ENCODE measurements at regions not wholly inside any gene's neighbourhood (a gene's known extent, or its start where the extent isn't known, plus 50 kb on each side); places are given as distances from the start of the nearest gene placed in this dataset.
"Not testable (repeated sequence)": the region's sequence is repeated elsewhere in the genome, so short reads cannot be mapped to it uniquely, and the experiment has no call there.

- no peak for DNase-seq
Measured at GRCh38 chr1:61579802-61580201, 145.1 kb downstream of the TM2D1 start.

- no peak for DNase-seq
Measured at GRCh38 chr1:61572046-61572445, 152.9 kb downstream of the TM2D1 start.

- DNase-seq, result no peak
Measured at GRCh38 chr1:61570191-61570590, 154.8 kb downstream of the TM2D1 start.

GRCh38 chr1:61569303-61569621 lies 155.7 kb downstream of the TM2D1 start:
- DNase-seq, result no peak

GRCh38 chr1:61568460-61569302 lies 156.3 kb downstream of the TM2D1 start:
- DNase-seq, result no peak

- no peak for DNase-seq
Measured at GRCh38 chr1:61566177-61566576, 158.8 kb downstream of the TM2D1 start.

- no peak for DNase-seq
Measured at GRCh38 chr1:61563611-61564010, 161.3 kb downstream of the TM2D1 start.

- no peak for DNase-seq
Measured at GRCh38 chr1:61561666-61562065, 163.3 kb downstream of the TM2D1 start.

- DNase-seq, result no peak
Measured at GRCh38 chr1:61560385-61560784, 164.6 kb downstream of the TM2D1 start.

- DNase-seq, result no peak
Measured at GRCh38 chr1:61556631-61557030, 168.3 kb downstream of the TM2D1 start.

- no peak for DNase-seq
Measured at GRCh38 chr1:61552630-61553305, 172.2 kb downstream of the TM2D1 start.

GRCh38 chr1:61547302-61547701 lies 177.6 kb downstream of the TM2D1 start:
- not testable (repeated sequence) for DNase-seq

GRCh38 chr1:61544870-61545269 lies 180.1 kb downstream of the TM2D1 start:
- not testable (repeated sequence) for DNase-seq

GRCh38 chr1:61543498-61543897 lies 181.4 kb downstream of the TM2D1 start:
- not testable (repeated sequence) for DNase-seq

- no peak for DNase-seq
Measured at GRCh38 chr1:61539720-61540462, 185.1 kb downstream of the TM2D1 start.

GRCh38 chr1:61538228-61538627 lies 186.7 kb downstream of the TM2D1 start:
- no peak for DNase-seq

- DNase-seq, result no peak
Measured at GRCh38 chr1:61536174-61537108, 188.5 kb downstream of the TM2D1 start.

GRCh38 chr1:61534847-61535246 lies 190.1 kb downstream of the TM2D1 start:
- DNase-seq, result no peak

- DNase-seq, result no peak
Measured at GRCh38 chr1:61533546-61533945, 191.4 kb downstream of the TM2D1 start.

GRCh38 chr1:61531716-61532115 lies 193.2 kb downstream of the TM2D1 start:
- DNase-seq, result no peak

- DNase-seq, result peak; percentile 1
Measured at GRCh38 chr1:61523893-61524605, 200.9 kb downstream of the TM2D1 start.

- DNase-seq, result no peak
Measured at GRCh38 chr1:61523229-61523628, 201.7 kb downstream of the TM2D1 start.
